Neural cell (in vitro differentiated cells): ENCODE measurements at regions not wholly inside any gene's neighbourhood (a gene's known extent, or its start where the extent isn't known, plus 50 kb on each side); places are given as distances from the start of the nearest gene placed in this dataset.

Experiments
- H2AFZ ChIP-seq: fragments of 200-600, 300-800 bp; sonication (generic), shearing (Covaris generic); 2 replicates; pipeline ENCODE4 v1.6.0; 2014; ENCODE audit warnings: low read depth, mild to moderate bottlenecking, antibody characterized with exemption, low read length, moderate library complexity
- H3F3A ChIP-seq: fragments of 200-600 bp; shearing (Covaris generic); 2 replicates; pipeline ENCODE4 v1.6.1; 2016; ENCODE audit warnings: mild to moderate bottlenecking, moderate library complexity, mixed read lengths, antibody characterized with exemption, low read length; ENCODE audit not compliant: insufficient read depth, poor library complexity, severe bottlenecking
- H3K27ac ChIP-seq: fragments of 200-600, 300-800 bp; sonication (generic), shearing (Covaris generic); 2 replicates; pipeline ENCODE4 v1.5.1; 2014; ENCODE audit warnings: mild to moderate bottlenecking, low read length, moderate library complexity
- H3K27me3 ChIP-seq: fragments of 300-800, 200-600 bp; sonication (generic), shearing (Covaris generic); 2 replicates; pipeline ENCODE4 v1.6.0; 2014; ENCODE audit warnings: mild to moderate bottlenecking, low read depth, low read length, moderate library complexity; ENCODE audit not compliant: insufficient read depth
- H3K36me3 ChIP-seq: fragments of 300-800, 200-600 bp; sonication (generic), shearing (Covaris generic); 2 replicates; pipeline ENCODE4 v1.5.1; 2014; ENCODE audit warnings: mild to moderate bottlenecking, antibody characterized with exemption, low read length, moderate library complexity; ENCODE audit not compliant: insufficient read depth
- H3K4me2 ChIP-seq: fragments of 300-800, 200-600 bp; sonication (generic), shearing (Covaris generic); 2 replicates; pipeline ENCODE4 v1.6.0; 2014; ENCODE audit warnings: mild to moderate bottlenecking, low read length
- H3K4me3 ChIP-seq: fragments of 300-800, 200-600 bp; sonication (generic), shearing (Covaris generic); 2 replicates; pipeline ENCODE4 v1.5.1; 2014; ENCODE audit warnings: mild to moderate bottlenecking, low read length, moderate library complexity
- H3K79me2 ChIP-seq: fragments of 200-600 bp; shearing (Covaris generic); replicated peaks from 2 replicates; pipeline ENCODE4 v1.6.0; 2014; ENCODE audit warnings: mild to moderate bottlenecking, low read length, moderate library complexity; ENCODE audit not compliant: insufficient read depth
- H3K9ac ChIP-seq: fragments of 300-800, 200-600 bp; sonication (generic), shearing (Covaris generic); 2 replicates; pipeline ENCODE4 v1.6.1; 2016; ENCODE audit warnings: mild to moderate bottlenecking, low read length, mixed read lengths
- H3K9me2 ChIP-seq: fragments of 200-600 bp; shearing (Covaris generic); 2 replicates; pipeline ENCODE4 v1.6.1; 2016; ENCODE audit warnings: mild to moderate bottlenecking, low read length, mixed read lengths; ENCODE audit not compliant: insufficient read depth
- H3K9me3 ChIP-seq: fragments of 200-600, 300-800 bp; sonication (generic), shearing (Covaris generic); 2 replicates; pipeline ENCODE4 v1.6.1; 2016; ENCODE audit warnings: mild to moderate bottlenecking, mixed run types, low read length, moderate library complexity, mixed read lengths
- H4K20me1 ChIP-seq: fragments of 200-600 bp; shearing (Covaris generic); 2 replicates; pipeline ENCODE4 v1.6.1; 2016; ENCODE audit warnings: mild to moderate bottlenecking, mixed run types; ENCODE audit not compliant: insufficient read depth
- CTCF ChIP-seq: fragments of 450-650 bp; IDR thresholded peaks from 2 replicates; pipeline ENCODE4 v1.5.1; 2014; ENCODE audit warnings: antibody characterized with exemption, mild to moderate bottlenecking, moderate library complexity; ENCODE audit not compliant: poor library complexity, severe bottlenecking
- EP300 ChIP-seq: fragments of 450-650 bp; conservative IDR thresholded peaks from 2 replicates; pipeline ENCODE4 v1.6.1; 2014; ENCODE audit warnings: antibody characterized with exemption, mild to moderate bottlenecking, moderate library complexity; ENCODE audit not compliant: poor library complexity, severe bottlenecking
- EZH2 ChIP-seq: fragments of 200-600, 300-800 bp; shearing (Covaris generic), sonication (generic); IDR thresholded peaks from 2 replicates; pipeline ENCODE4 v1.6.1; 2014; ENCODE audit warnings: antibody characterized with exemption, low read length, borderline replicate concordance, mild to moderate bottlenecking; ENCODE audit not compliant: insufficient read depth, poor library complexity, severe bottlenecking
- MXI1 ChIP-seq: fragments of 450-650 bp; conservative IDR thresholded peaks from 2 replicates; pipeline ENCODE4 v1.6.1; 2014; ENCODE audit warnings: antibody characterized with exemption, mild to moderate bottlenecking; ENCODE audit not compliant: poor library complexity, severe bottlenecking
- POLR2AphosphoS5 ChIP-seq: IDR thresholded peaks from 2 replicates; pipeline ENCODE4 v1.6.1; 2012
- RAD21 ChIP-seq: fragments of 450-650 bp; conservative IDR thresholded peaks from 2 replicates; pipeline ENCODE4 v1.6.1; 2014; ENCODE audit warnings: antibody characterized with exemption, mild to moderate bottlenecking, moderate library complexity
- SMC3 ChIP-seq: fragments of 450-650 bp; conservative IDR thresholded peaks from 2 replicates; pipeline ENCODE4 v1.6.1; 2014; ENCODE audit warnings: antibody characterized with exemption, mild to moderate bottlenecking, moderate library complexity; ENCODE audit not compliant: poor library complexity
- TAF1 ChIP-seq: IDR thresholded peaks from 2 replicates; pipeline ENCODE4 v1.6.1; 2012; ENCODE audit warnings: low read depth
- TF ChIP-seq, protein P1 (sequence below): IDR thresholded peaks from 2 replicates; pipeline ENCODE4 v1.6.1; 2012; ENCODE audit warnings: borderline replicate concordance

DNA sequence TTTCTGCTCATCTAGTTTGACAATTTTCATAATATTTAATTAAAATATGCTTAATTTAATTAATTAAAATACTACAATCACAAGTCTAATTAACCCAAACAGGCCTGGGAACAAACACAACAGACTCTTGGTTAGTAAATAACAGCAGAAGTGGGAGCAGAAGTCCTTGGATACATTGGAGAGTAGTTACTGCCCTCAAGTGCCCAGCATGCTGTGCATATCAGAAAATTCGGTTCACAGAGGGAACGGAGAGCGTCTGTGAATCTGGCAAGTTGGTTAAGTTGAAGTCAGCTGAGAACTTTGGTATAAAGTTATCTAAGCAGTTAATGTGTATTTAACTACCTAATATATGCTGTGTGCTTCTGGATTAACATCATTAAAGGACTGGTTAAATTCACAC is 87.0 kb upstream of the ATG10 start:
- H3K4me2 ChIP-seq, result no peak overlapping the region
- no peak overlapping the region for H3K27ac ChIP-seq
- H2AFZ ChIP-seq, result no peak overlapping the region
- H3K9me3 ChIP-seq, result no peaks in the 10 kb centered on the region
- no peaks in the 10 kb centered on the region for H4K20me1 ChIP-seq
- no peaks in the 10 kb centered on the region for H3K9me2 ChIP-seq
- no peaks in the 10 kb centered on the region for H3K36me3 ChIP-seq
- TF ChIP-seq, protein P1, sequence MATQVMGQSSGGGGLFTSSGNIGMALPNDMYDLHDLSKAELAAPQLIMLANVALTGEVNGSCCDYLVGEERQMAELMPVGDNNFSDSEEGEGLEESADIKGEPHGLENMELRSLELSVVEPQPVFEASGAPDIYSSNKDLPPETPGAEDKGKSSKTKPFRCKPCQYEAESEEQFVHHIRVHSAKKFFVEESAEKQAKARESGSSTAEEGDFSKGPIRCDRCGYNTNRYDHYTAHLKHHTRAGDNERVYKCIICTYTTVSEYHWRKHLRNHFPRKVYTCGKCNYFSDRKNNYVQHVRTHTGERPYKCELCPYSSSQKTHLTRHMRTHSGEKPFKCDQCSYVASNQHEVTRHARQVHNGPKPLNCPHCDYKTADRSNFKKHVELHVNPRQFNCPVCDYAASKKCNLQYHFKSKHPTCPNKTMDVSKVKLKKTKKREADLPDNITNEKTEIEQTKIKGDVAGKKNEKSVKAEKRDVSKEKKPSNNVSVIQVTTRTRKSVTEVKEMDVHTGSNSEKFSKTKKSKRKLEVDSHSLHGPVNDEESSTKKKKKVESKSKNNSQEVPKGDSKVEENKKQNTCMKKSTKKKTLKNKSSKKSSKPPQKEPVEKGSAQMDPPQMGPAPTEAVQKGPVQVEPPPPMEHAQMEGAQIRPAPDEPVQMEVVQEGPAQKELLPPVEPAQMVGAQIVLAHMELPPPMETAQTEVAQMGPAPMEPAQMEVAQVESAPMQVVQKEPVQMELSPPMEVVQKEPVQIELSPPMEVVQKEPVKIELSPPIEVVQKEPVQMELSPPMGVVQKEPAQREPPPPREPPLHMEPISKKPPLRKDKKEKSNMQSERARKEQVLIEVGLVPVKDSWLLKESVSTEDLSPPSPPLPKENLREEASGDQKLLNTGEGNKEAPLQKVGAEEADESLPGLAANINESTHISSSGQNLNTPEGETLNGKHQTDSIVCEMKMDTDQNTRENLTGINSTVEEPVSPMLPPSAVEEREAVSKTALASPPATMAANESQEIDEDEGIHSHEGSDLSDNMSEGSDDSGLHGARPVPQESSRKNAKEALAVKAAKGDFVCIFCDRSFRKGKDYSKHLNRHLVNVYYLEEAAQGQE, result no peak
- TF ChIP-seq MXI1, result no peak
- no peak for TF ChIP-seq CTCF
- no peak overlapping the region for H3K9ac ChIP-seq
- no peaks in the 10 kb centered on the region for H3K79me2 ChIP-seq
- no peak overlapping the region for H3K4me3 ChIP-seq
- H3K27me3 ChIP-seq, result no peaks in the 10 kb centered on the region
- H3F3A ChIP-seq, result no peaks in the 10 kb centered on the region

- no peak overlapping the region for H3K9ac ChIP-seq
- H2AFZ ChIP-seq, result no peak overlapping the region
- no peak for TF ChIP-seq SMC3
- no peak for TF ChIP-seq TAF1
- TF ChIP-seq EP300, result no peak
- TF ChIP-seq POLR2AphosphoS5, result no peak
- TF ChIP-seq CTCF, result no peak
- TF ChIP-seq MXI1, result no peak
- no peak for TF ChIP-seq EZH2
- TF ChIP-seq RAD21, result no peak
- TF ChIP-seq, protein P1, result no peak
- H3K4me3 ChIP-seq, result no peak overlapping the region
- no peaks in the 10 kb centered on the region for H3K36me3 ChIP-seq
- H4K20me1 ChIP-seq, result no peaks in the 10 kb centered on the region
- no peak overlapping the region for H3K27ac ChIP-seq
- no peaks in the 10 kb centered on the region for H3K79me2 ChIP-seq
- no peaks in the 10 kb centered on the region for H3K9me3 ChIP-seq
- H3K4me2 ChIP-seq, result no peak overlapping the region
- H3F3A ChIP-seq, result no peaks in the 10 kb centered on the region
- no peaks in the 10 kb centered on the region for H3K27me3 ChIP-seq
- H3K9me2 ChIP-seq, result no peaks in the 10 kb centered on the region
Observed at GRCh38 chr5:81883371-81883770, 88.5 kb upstream of the ATG10 start.
